ENCODE measurements at regions not wholly inside any gene's neighbourhood (a gene's known extent, or its start where the extent isn't known, plus 50 kb on each side); places are given as distances from the start of the nearest gene placed in this dataset.

DNA sequence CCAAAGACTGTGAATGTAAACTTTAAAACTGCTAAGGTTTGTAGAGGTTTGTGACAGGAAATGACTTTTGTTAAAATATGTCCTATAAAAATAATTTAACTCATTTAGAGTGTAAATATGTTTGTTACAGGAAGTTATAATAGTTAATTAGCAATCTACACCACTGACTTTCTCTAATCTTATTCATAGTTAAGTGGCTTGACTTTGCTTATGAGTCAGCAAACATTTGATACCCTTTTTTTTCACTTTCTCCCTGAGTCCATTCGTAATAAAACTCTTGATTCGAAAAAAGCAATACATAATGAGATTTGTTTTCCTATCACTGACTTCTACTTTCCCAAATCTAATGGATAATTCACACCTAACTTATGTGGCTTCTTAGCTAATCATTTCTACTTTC is 317.7 kb upstream of the SEMA3C start:
- no peak overlapping the region for H3K4me3 ChIP-seq (ENCODE audit: control insufficient read depth, low read depth, low read length)
- TF ChIP-seq CTCF (IDR thresholded peaks at IDR 0.05; ENCODE audit: control insufficient read depth, insufficient read depth, low read depth, low read length, missing control alignments) = no peak
- no peak for DNase-seq (ENCODE audit: low read depth)

- no peak overlapping the region for H3K4me3 ChIP-seq (ENCODE audit: control insufficient read depth, low read depth, low read length)
Observed at GRCh38 chr7:81235997-81236396, 317.1 kb upstream of the SEMA3C start.

GRCh38 chr7:81234896-81235295 is 316.0 kb upstream of the SEMA3C start:
- no peak for DNase-seq (ENCODE audit: low read depth)
- no peak overlapping the region for H3K4me3 ChIP-seq (ENCODE audit: control insufficient read depth, low read depth, low read length)
- TF ChIP-seq CTCF (IDR thresholded peaks at IDR 0.05; ENCODE audit: control insufficient read depth, insufficient read depth, low read depth, low read length, missing control alignments) = no peak

More at GRCh38 chr7:81235997-81236396, 317.1 kb upstream of the SEMA3C start:
- no peak for DNase-seq (ENCODE audit: low read depth)
- TF ChIP-seq CTCF (IDR thresholded peaks at IDR 0.05; ENCODE audit: control insufficient read depth, insufficient read depth, low read depth, low read length, missing control alignments) = no peak

DNA sequence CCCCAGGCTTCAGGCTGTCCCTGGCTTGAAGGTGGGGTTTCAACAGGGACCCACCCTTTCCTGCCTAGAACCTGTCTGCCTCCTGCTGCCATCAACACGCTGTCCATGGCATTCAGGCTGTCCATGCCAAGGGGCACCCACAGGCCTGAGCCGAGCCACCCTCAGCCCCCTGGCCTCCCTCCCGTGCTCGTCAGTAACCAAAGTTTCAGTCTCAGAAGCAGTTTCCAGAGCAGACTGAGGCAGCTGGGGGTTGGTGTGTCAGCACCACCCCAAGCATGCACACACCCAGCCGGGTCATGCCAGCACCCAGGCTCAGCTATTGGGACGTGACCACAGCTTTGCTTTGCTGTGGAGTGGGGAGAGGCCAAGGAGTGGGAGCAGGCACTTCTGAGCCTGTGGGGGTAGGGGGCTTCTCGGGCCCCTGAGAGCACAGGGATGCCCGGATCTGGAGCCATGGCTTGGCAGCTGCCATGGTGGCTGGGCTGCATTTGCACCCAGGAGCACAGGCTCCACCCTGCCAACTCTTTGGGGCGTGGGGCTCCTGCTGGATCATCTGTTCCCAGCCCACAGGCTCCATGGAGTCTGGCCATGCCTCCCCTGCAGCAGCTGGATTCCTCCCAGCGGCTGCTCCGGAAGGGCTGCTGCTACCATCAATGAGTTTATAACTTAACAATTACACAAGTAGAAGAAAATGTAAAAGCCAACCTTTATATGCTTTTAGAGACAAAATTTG is 314.5 kb upstream of the SEMA3C start:
- H3K4me3 ChIP-seq (ENCODE audit: control insufficient read depth, low read depth, low read length) = no peak overlapping the region
- no peak for TF ChIP-seq CTCF (IDR thresholded peaks at IDR 0.05; ENCODE audit: control insufficient read depth, insufficient read depth, low read depth, low read length, missing control alignments)
- no peak for DNase-seq (ENCODE audit: low read depth)

GRCh38 chr7:81232084-81232799 is 313.4 kb upstream of the SEMA3C start:
- H3K4me3 ChIP-seq (ENCODE audit: control insufficient read depth, low read depth, low read length) = no peak overlapping the region
- no peak for DNase-seq (ENCODE audit: low read depth)
- no peak for TF ChIP-seq CTCF (IDR thresholded peaks at IDR 0.05; ENCODE audit: control insufficient read depth, insufficient read depth, low read depth, low read length, missing control alignments)

DNA sequence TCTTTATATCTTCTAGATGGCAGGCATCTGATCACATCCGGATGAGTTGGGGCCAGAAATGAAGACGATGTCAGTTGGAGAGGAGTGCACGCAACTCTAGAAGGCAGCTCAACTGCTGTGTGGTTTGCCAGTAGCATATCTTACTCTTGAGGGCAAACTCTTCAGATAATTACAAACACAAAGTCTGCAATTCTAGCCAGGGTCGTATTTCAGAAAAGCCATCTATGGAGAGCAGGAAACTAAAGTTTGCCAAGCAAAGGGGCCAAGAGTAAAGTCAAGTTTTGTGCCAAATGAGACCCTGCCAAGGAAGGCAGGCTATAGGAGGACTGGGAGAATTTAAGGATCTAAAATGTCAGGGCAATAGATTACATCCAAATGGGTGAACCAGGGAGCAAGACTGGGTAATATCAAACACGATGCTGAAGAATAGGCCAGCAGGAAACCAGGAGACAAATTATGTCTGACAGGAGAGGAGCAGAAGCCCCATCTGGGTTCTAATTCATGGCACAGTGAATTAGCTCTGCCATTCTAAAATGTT is 312.5 kb upstream of the SEMA3C start:
- DNase-seq (ENCODE audit: low read depth) = no peak
- H3K4me3 ChIP-seq (ENCODE audit: control insufficient read depth, low read depth, low read length) = no peak overlapping the region
- TF ChIP-seq CTCF (IDR thresholded peaks at IDR 0.05; ENCODE audit: control insufficient read depth, insufficient read depth, low read depth, low read length, missing control alignments) = no peak
